Neural cell (in vitro differentiated cells): ENCODE measurements at regions not wholly inside any gene's neighbourhood (a gene's known extent, or its start where the extent isn't known, plus 50 kb on each side); places are given as distances from the start of the nearest gene placed in this dataset.

Source experiments
- H2AFZ ChIP-seq: fragments of 200-600, 300-800 bp; sonication (generic), shearing (Covaris generic); 2 replicates; pipeline ENCODE4 v1.6.0; 2014; ENCODE audit warnings: low read depth, mild to moderate bottlenecking, antibody characterized with exemption, low read length, moderate library complexity
- H3F3A ChIP-seq: fragments of 200-600 bp; shearing (Covaris generic); 2 replicates; pipeline ENCODE4 v1.6.1; 2016; ENCODE audit warnings: mild to moderate bottlenecking, moderate library complexity, mixed read lengths, antibody characterized with exemption, low read length; ENCODE audit not compliant: insufficient read depth, poor library complexity, severe bottlenecking
- H3K27ac ChIP-seq: fragments of 200-600, 300-800 bp; sonication (generic), shearing (Covaris generic); 2 replicates; pipeline ENCODE4 v1.5.1; 2014; ENCODE audit warnings: mild to moderate bottlenecking, low read length, moderate library complexity
- H3K27me3 ChIP-seq: fragments of 300-800, 200-600 bp; sonication (generic), shearing (Covaris generic); 2 replicates; pipeline ENCODE4 v1.6.0; 2014; ENCODE audit warnings: mild to moderate bottlenecking, low read depth, low read length, moderate library complexity; ENCODE audit not compliant: insufficient read depth
- H3K36me3 ChIP-seq: fragments of 300-800, 200-600 bp; sonication (generic), shearing (Covaris generic); 2 replicates; pipeline ENCODE4 v1.5.1; 2014; ENCODE audit warnings: mild to moderate bottlenecking, antibody characterized with exemption, low read length, moderate library complexity; ENCODE audit not compliant: insufficient read depth
- H3K4me2 ChIP-seq: fragments of 300-800, 200-600 bp; sonication (generic), shearing (Covaris generic); 2 replicates; pipeline ENCODE4 v1.6.0; 2014; ENCODE audit warnings: mild to moderate bottlenecking, low read length
- H3K4me3 ChIP-seq: fragments of 300-800, 200-600 bp; sonication (generic), shearing (Covaris generic); 2 replicates; pipeline ENCODE4 v1.5.1; 2014; ENCODE audit warnings: mild to moderate bottlenecking, low read length, moderate library complexity
- H3K79me2 ChIP-seq: fragments of 200-600 bp; shearing (Covaris generic); replicated peaks from 2 replicates; pipeline ENCODE4 v1.6.0; 2014; ENCODE audit warnings: mild to moderate bottlenecking, low read length, moderate library complexity; ENCODE audit not compliant: insufficient read depth
- H3K9ac ChIP-seq: fragments of 300-800, 200-600 bp; sonication (generic), shearing (Covaris generic); 2 replicates; pipeline ENCODE4 v1.6.1; 2016; ENCODE audit warnings: mild to moderate bottlenecking, low read length, mixed read lengths
- H3K9me2 ChIP-seq: fragments of 200-600 bp; shearing (Covaris generic); 2 replicates; pipeline ENCODE4 v1.6.1; 2016; ENCODE audit warnings: mild to moderate bottlenecking, low read length, mixed read lengths; ENCODE audit not compliant: insufficient read depth
- H3K9me3 ChIP-seq: fragments of 200-600, 300-800 bp; sonication (generic), shearing (Covaris generic); 2 replicates; pipeline ENCODE4 v1.6.1; 2016; ENCODE audit warnings: mild to moderate bottlenecking, mixed run types, low read length, moderate library complexity, mixed read lengths
- H4K20me1 ChIP-seq: fragments of 200-600 bp; shearing (Covaris generic); 2 replicates; pipeline ENCODE4 v1.6.1; 2016; ENCODE audit warnings: mild to moderate bottlenecking, mixed run types; ENCODE audit not compliant: insufficient read depth
- EP300 ChIP-seq: fragments of 450-650 bp; conservative IDR thresholded peaks from 2 replicates; pipeline ENCODE4 v1.6.1; 2014; ENCODE audit warnings: antibody characterized with exemption, mild to moderate bottlenecking, moderate library complexity; ENCODE audit not compliant: poor library complexity, severe bottlenecking
- EZH2 ChIP-seq: fragments of 200-600, 300-800 bp; shearing (Covaris generic), sonication (generic); IDR thresholded peaks from 2 replicates; pipeline ENCODE4 v1.6.1; 2014; ENCODE audit warnings: antibody characterized with exemption, low read length, borderline replicate concordance, mild to moderate bottlenecking; ENCODE audit not compliant: insufficient read depth, poor library complexity, severe bottlenecking
- MXI1 ChIP-seq: fragments of 450-650 bp; conservative IDR thresholded peaks from 2 replicates; pipeline ENCODE4 v1.6.1; 2014; ENCODE audit warnings: antibody characterized with exemption, mild to moderate bottlenecking; ENCODE audit not compliant: poor library complexity, severe bottlenecking
- POLR2AphosphoS5 ChIP-seq: IDR thresholded peaks from 2 replicates; pipeline ENCODE4 v1.6.1; 2012
- RAD21 ChIP-seq: fragments of 450-650 bp; conservative IDR thresholded peaks from 2 replicates; pipeline ENCODE4 v1.6.1; 2014; ENCODE audit warnings: antibody characterized with exemption, mild to moderate bottlenecking, moderate library complexity
- SMC3 ChIP-seq: fragments of 450-650 bp; conservative IDR thresholded peaks from 2 replicates; pipeline ENCODE4 v1.6.1; 2014; ENCODE audit warnings: antibody characterized with exemption, mild to moderate bottlenecking, moderate library complexity; ENCODE audit not compliant: poor library complexity
- TAF1 ChIP-seq: IDR thresholded peaks from 2 replicates; pipeline ENCODE4 v1.6.1; 2012; ENCODE audit warnings: low read depth
- TF ChIP-seq, protein P1 (sequence below): fragments of 450-650 bp; IDR thresholded peaks from 2 replicates; pipeline ENCODE4 v1.5.1; 2014; ENCODE audit warnings: antibody characterized with exemption, mild to moderate bottlenecking, moderate library complexity; ENCODE audit not compliant: poor library complexity, severe bottlenecking
- TF ChIP-seq, protein P2 (sequence below): IDR thresholded peaks from 2 replicates; pipeline ENCODE4 v1.6.1; 2012; ENCODE audit warnings: borderline replicate concordance

DNA sequence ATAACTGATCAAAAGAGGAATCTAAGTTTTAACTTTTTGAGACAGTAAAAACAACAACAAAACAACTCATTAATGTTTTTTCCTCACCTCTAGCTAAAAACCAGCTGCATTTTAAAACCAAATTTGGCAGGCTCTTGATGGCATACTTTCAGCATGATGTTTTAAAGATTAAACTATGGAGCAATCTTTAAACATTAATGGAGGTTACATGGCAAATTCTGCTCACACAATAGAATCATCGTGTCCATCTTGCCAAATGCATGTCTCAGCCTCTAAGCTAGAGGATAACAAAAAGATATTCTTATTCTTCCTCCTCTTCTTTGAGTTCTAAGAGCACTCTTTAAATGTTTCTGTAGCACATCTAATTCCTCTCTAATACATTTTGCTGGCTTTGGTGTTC lies 579.8 kb upstream of the PKN2 start:
- TF ChIP-seq EP300 (no peak), TAF1 (no peak), EZH2 (no peak), SMC3 (no peak), MXI1 (no peak), RAD21 (no peak), POLR2AphosphoS5 (no peak)
- TF ChIP-seq, protein P1, sequence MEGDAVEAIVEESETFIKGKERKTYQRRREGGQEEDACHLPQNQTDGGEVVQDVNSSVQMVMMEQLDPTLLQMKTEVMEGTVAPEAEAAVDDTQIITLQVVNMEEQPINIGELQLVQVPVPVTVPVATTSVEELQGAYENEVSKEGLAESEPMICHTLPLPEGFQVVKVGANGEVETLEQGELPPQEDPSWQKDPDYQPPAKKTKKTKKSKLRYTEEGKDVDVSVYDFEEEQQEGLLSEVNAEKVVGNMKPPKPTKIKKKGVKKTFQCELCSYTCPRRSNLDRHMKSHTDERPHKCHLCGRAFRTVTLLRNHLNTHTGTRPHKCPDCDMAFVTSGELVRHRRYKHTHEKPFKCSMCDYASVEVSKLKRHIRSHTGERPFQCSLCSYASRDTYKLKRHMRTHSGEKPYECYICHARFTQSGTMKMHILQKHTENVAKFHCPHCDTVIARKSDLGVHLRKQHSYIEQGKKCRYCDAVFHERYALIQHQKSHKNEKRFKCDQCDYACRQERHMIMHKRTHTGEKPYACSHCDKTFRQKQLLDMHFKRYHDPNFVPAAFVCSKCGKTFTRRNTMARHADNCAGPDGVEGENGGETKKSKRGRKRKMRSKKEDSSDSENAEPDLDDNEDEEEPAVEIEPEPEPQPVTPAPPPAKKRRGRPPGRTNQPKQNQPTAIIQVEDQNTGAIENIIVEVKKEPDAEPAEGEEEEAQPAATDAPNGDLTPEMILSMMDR: no peak
- TF ChIP-seq, protein P2, sequence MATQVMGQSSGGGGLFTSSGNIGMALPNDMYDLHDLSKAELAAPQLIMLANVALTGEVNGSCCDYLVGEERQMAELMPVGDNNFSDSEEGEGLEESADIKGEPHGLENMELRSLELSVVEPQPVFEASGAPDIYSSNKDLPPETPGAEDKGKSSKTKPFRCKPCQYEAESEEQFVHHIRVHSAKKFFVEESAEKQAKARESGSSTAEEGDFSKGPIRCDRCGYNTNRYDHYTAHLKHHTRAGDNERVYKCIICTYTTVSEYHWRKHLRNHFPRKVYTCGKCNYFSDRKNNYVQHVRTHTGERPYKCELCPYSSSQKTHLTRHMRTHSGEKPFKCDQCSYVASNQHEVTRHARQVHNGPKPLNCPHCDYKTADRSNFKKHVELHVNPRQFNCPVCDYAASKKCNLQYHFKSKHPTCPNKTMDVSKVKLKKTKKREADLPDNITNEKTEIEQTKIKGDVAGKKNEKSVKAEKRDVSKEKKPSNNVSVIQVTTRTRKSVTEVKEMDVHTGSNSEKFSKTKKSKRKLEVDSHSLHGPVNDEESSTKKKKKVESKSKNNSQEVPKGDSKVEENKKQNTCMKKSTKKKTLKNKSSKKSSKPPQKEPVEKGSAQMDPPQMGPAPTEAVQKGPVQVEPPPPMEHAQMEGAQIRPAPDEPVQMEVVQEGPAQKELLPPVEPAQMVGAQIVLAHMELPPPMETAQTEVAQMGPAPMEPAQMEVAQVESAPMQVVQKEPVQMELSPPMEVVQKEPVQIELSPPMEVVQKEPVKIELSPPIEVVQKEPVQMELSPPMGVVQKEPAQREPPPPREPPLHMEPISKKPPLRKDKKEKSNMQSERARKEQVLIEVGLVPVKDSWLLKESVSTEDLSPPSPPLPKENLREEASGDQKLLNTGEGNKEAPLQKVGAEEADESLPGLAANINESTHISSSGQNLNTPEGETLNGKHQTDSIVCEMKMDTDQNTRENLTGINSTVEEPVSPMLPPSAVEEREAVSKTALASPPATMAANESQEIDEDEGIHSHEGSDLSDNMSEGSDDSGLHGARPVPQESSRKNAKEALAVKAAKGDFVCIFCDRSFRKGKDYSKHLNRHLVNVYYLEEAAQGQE: no peak
- Histone ChIP-seq H3K79me2 (no peaks in the 10 kb centered on the region), H2AFZ (no peak overlapping the region), H3K4me3 (no peak overlapping the region), H3K9ac (no peak overlapping the region), H4K20me1 (no peaks in the 10 kb centered on the region), H3K9me3 (no peaks in the 10 kb centered on the region), H3K36me3 (no peaks in the 10 kb centered on the region), H3K9me2 (no peaks in the 10 kb centered on the region), H3K27ac (no peak overlapping the region), H3F3A (no peaks in the 10 kb centered on the region), H3K27me3 (no peaks in the 10 kb centered on the region), H3K4me2 (no peak overlapping the region)

DNA sequence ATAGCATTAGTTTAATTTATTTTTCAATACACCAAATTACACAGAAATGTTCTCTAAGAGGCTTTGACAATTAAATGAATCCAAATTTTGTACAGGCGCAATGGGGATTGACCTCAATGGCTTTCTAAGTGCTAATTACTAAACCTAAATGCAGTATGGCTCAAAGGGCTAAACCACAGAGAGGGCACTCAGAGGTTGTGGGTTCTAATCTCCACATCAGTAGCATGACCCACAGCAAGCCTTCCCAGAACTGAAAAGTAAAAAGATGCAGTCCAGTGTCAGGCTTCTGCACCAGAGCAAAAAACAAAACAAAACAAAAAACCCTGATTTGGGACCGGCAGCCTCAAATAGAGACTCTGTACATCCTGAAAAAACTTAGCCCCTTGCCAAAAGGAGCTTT lies 579.2 kb upstream of the PKN2 start:
- Histone ChIP-seq H3K36me3 (no peaks in the 10 kb centered on the region), H3K4me2 (no peak overlapping the region), H3K9me3 (no peaks in the 10 kb centered on the region), H4K20me1 (no peaks in the 10 kb centered on the region), H2AFZ (no peak overlapping the region), H3F3A (no peaks in the 10 kb centered on the region), H3K27ac (no peak overlapping the region), H3K9ac (no peak overlapping the region), H3K27me3 (no peaks in the 10 kb centered on the region), H3K79me2 (no peaks in the 10 kb centered on the region), H3K4me3 (no peak overlapping the region), H3K9me2 (no peaks in the 10 kb centered on the region)
- TF ChIP-seq, protein P2: no peak
- TF ChIP-seq EZH2 (no peak), SMC3 (no peak), TAF1 (no peak), MXI1 (no peak), EP300 (no peak), RAD21 (no peak), POLR2AphosphoS5 (no peak)
- TF ChIP-seq, protein P1: no peak
